Fibroblast of lung (primary cell): ENCODE measurements at regions not wholly inside any gene's neighbourhood (a gene's known extent, or its start where the extent isn't known, plus 50 kb on each side); places are given as distances from the start of the nearest gene placed in this dataset.
A peak's percentile ranks its signal among the peaks of the same experiment; 100 is the strongest.

Experiments
- DNase-seq, 2 donors: peaks; one replicate each; pipeline versions ENCODE4 v3.0.0 to v3.0.0-alpha.2; 2010; ENCODE audit warnings: low read depth in 2 of 2
- H2AFZ ChIP-seq: 2 replicates; pipeline ENCODE4 v1.5.1; 2012; ENCODE audit warnings: low read length, control low read depth, inconsistent platforms
- H3K27ac ChIP-seq: 2 replicates; pipeline ENCODE4 v1.5.1; 2011; ENCODE audit warnings: low read length, control low read depth; ENCODE audit not compliant: insufficient read depth
- H3K27me3 ChIP-seq: 2 replicates; pipeline ENCODE4 v1.5.1; 2011; ENCODE audit warnings: mild to moderate bottlenecking, low read length; ENCODE audit not compliant: control insufficient read depth, insufficient read depth
- H3K36me3 ChIP-seq: 2 replicates; pipeline ENCODE4 v1.5.1; 2011; ENCODE audit warnings: low read length; ENCODE audit not compliant: control insufficient read depth, insufficient read depth
- H3K4me1 ChIP-seq: 2 replicates; pipeline ENCODE4 v1.5.1; 2011; ENCODE audit warnings: low read length; ENCODE audit not compliant: control insufficient read depth, insufficient read depth; ENCODE audit errors: extremely low read depth
- H3K4me2 ChIP-seq: 2 replicates; pipeline ENCODE4 v1.5.1; 2011; ENCODE audit warnings: low read length, control low read depth; ENCODE audit not compliant: insufficient read depth; ENCODE audit errors: extremely low read depth
- H3K4me3 ChIP-seq, 4 experiments: fragments of 200-600 bp in 1 of 4; sonication (generic) in 1 of 4; replicated peaks in 1 of 4; 2 replicates each; pipeline ENCODE4 v1.5.1; 2011 to 2016; ENCODE audit warnings: low read length in 4 of 4, low read depth in 3 of 4, mild to moderate bottlenecking in 3 of 4, control low read depth in 2 of 4, inconsistent platforms in 1 of 4, mixed read lengths in 1 of 4; ENCODE audit not compliant: insufficient read depth in 1 of 4; ENCODE audit errors: control extremely low read depth in 1 of 4
- H3K79me2 ChIP-seq: 2 replicates; pipeline ENCODE4 v1.5.1; 2012; ENCODE audit warnings: mild to moderate bottlenecking, low read length, inconsistent platforms; ENCODE audit not compliant: control insufficient read depth, insufficient read depth
- H3K9ac ChIP-seq: 2 replicates; pipeline ENCODE4 v1.5.1; 2011; ENCODE audit warnings: mild to moderate bottlenecking, low read length, control low read depth; ENCODE audit not compliant: insufficient read depth
- H3K9me3 ChIP-seq: 2 replicates; pipeline ENCODE4 v1.5.1; 2012; ENCODE audit warnings: low read depth, low read length; ENCODE audit not compliant: control insufficient read depth, insufficient read depth
- H4K20me1 ChIP-seq: 2 replicates; pipeline ENCODE4 v1.5.1; 2011; ENCODE audit warnings: low read length; ENCODE audit not compliant: control insufficient read depth, insufficient read depth; ENCODE audit errors: extremely low read depth
- CTCF ChIP-seq, 2 donors: IDR thresholded peaks in 1 of 2; conservative IDR thresholded peaks in 1 of 2; 1 replicate in 1 of 2; 2 replicates in 1 of 2; pipeline ENCODE4 v1.5.1; 2011 to 2012; ENCODE audit warnings: low read length in 2 of 2, control low read depth in 1 of 2, inconsistent platforms in 1 of 2, low read depth in 1 of 2, mild to moderate bottlenecking in 1 of 2
- EZH2 ChIP-seq: IDR thresholded peaks from 2 replicates; pipeline ENCODE4 v1.5.1; 2012; ENCODE audit warnings: low read length, control low read depth, mild to moderate bottlenecking; ENCODE audit errors: missing control alignments

- Histone ChIP-seq H3K4me2 (no peak overlapping the region), H2AFZ (peak overlapping the region; percentile 39), H3K27me3 (no peaks in the 10 kb centered on the region), H3K79me2 (no peaks in the 10 kb centered on the region), H4K20me1 (no peaks in the 10 kb centered on the region), H3K9ac (no peak overlapping the region), H3K27ac (no peak overlapping the region), H3K4me3 (no peak overlapping the region), H3K9me3 (no peaks in the 10 kb centered on the region), H3K36me3 (no peaks in the 10 kb centered on the region), H3K4me1 (peaks cover 4% of the 10 kb centered on the region)
- TF ChIP-seq EZH2 = no peak
- TF ChIP-seq CTCF (conservative IDR thresholded peaks at IDR 0.05 in 1 of 2, IDR thresholded peaks at IDR 0.05 in 1 of 2; ENCODE audit: low read depth in 1 of 2, low read length in 2 of 2) = no peak
- no peak for DNase-seq
These were observed 615.7 kb upstream of the CITED2 start for GRCh38 chr6:139990026-139990686.

GRCh38 chr6:139988685-139989084, 614.2 kb upstream of the CITED2 start:
- Histone ChIP-seq H3K36me3 (no peaks in the 10 kb centered on the region), H3K4me2 (no peak overlapping the region), H3K27ac (no peak overlapping the region), H3K27me3 (no peaks in the 10 kb centered on the region), H2AFZ (no peak overlapping the region), H4K20me1 (no peaks in the 10 kb centered on the region), H3K79me2 (no peaks in the 10 kb centered on the region), H3K9me3 (no peaks in the 10 kb centered on the region), H3K4me1 (peaks cover 13% of the 10 kb centered on the region), H3K9ac (no peak overlapping the region), H3K4me3 (no peak overlapping the region)
- DNase-seq = no peak
- TF ChIP-seq CTCF (conservative IDR thresholded peaks at IDR 0.05 in 1 of 2, IDR thresholded peaks at IDR 0.05 in 1 of 2; ENCODE audit: low read depth in 1 of 2, low read length in 2 of 2) (no peak), EZH2 (no peak)

- no peaks in the 10 kb centered on the region for H3K79me2 ChIP-seq
- H4K20me1 ChIP-seq = no peaks in the 10 kb centered on the region
- H3K4me3 ChIP-seq = no peak overlapping the region
- H3K27me3 ChIP-seq = no peaks in the 10 kb centered on the region
- no peak overlapping the region for H3K4me2 ChIP-seq
- no peak overlapping the region for H2AFZ ChIP-seq
- TF ChIP-seq EZH2 (no peak), CTCF (conservative IDR thresholded peaks at IDR 0.05 in 1 of 2, IDR thresholded peaks at IDR 0.05 in 1 of 2; ENCODE audit: low read depth in 1 of 2, low read length in 2 of 2) (no peak)
- no peak overlapping the region for H3K27ac ChIP-seq
- H3K4me1 ChIP-seq = peaks cover 20% of the 10 kb centered on the region
- DNase-seq = no peak
- no peak overlapping the region for H3K9ac ChIP-seq
- H3K9me3 ChIP-seq = no peaks in the 10 kb centered on the region
- H3K36me3 ChIP-seq = no peaks in the 10 kb centered on the region
These were observed 612.6 kb upstream of the CITED2 start for GRCh38 chr6:139987091-139987490.
